ENCODE measurements at regions not wholly inside any gene's neighbourhood (a gene's known extent, or its start where the extent isn't known, plus 50 kb on each side); places are given as distances from the start of the nearest gene placed in this dataset.
"Not testable (repeated sequence)": the region's sequence is repeated elsewhere in the genome, so short reads cannot be mapped to it uniquely, and the experiment has no call there.

DNA sequence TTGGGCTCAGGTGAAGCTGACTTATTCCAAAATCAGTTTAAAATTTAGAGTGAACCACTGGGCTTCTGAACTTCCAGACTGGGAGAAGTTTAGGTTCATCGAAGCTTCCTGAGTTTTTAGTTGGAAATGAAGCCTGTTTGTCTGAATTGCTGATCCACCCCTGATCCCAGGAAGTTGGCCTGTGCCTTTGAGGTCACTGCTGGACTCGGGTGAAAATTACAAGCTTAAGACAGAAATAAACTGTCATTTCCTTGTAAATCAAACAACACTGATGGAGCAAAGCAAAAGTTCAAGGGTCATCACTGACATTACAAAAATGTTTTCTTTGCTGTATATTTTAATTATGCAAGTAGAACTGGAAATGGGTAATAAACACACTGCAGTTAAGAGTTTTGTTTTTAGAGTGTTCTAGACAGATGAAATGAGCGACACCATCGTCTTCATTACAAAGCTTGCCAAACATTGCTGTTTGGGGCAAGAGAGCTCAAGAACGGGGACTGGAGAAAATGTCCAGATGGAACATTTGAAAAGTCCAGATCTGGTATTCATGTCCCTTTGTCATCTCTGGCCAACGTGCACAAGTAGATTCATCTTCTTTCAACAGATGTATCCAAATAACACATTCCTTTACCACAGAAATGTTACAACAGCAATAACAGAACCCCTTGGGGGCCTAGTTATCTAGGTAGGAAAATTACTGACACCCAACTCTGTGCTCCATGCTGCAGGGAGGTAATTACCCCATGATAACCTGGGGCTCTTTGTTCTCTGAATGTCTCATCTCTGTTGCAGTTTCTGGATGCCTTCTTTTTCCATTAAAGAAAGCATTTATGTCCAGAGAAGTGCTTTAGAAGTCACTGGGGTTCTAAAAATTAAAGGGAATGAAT lies 142.4 kb upstream of the ERCC6L2 start:
- DNase-seq (ENCODE audit: low read depth in 1 of 2, low spot score in 1 of 2) = no peak

- no peak for DNase-seq (ENCODE audit: low read depth in 1 of 2, low spot score in 1 of 2)
These were observed 143.6 kb upstream of the ERCC6L2 start for GRCh38 chr9:95731876-95732275.

DNA sequence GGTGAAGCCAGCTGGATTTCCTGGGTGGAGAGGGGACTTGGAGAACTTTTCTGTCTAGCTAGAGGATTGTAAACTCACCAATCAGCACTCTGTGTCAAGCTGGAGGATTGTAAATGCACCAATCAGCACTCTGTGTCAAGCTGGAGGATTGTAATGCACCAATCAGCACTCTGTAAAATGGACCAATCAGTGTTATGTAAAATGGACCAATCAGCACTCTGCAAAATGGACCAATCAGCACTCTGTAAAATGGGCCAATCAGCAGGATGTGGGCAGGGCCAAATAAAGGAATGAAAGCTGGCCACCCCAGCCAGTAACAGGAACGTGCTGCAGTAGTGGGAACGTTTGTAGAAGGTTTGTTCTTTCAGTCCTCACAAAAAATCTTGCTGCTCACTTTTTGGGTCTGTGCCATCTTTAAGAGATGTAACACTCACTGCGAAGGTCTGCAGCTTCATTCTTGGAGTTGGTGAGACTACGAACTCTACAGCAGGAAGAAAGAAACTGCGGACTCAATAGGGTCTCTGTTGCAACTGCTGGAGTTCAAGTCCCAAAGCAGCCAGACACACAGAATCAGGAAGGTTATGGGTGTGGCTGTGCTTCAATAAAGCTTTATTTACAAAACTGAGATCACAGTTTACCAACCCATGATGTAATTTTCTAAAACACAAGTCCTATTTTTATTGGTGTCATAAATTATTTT lies 145.7 kb upstream of the ERCC6L2 start:
- DNase-seq (ENCODE audit: low read depth in 1 of 2, low spot score in 1 of 2) = no peak

DNA sequence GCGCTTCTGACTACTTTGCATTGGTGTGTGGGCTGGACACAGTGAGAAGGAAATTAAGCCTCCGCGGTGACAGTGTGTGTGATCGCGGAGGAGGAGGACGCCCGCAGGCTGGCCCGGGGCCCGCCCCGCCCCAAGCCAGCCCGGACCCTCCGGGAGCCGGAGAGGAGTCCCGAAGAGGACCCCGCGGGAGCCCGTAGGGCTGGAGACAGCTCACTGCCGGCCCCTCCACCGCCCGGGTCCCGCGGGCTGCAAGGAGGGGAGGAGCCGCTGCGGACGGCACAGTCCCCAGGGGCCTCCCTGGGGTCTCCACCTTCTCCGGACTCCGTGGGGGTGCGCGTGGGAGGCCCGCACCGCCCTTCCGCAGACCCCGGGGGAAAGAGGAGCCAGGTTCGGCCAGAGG lies 146.4 kb upstream of the ERCC6L2 start:
- no peak for DNase-seq (ENCODE audit: low read depth in 1 of 2, low spot score in 1 of 2)

GRCh38 chr9:95727947-95728520 lies 147.5 kb upstream of the ERCC6L2 start:
- no peak for DNase-seq (ENCODE audit: low read depth in 1 of 2, low spot score in 1 of 2)

- DNase-seq (ENCODE audit: low read depth in 1 of 2, low spot score in 1 of 2) = no peak
These were observed 148.7 kb upstream of the ERCC6L2 start for GRCh38 chr9:95726756-95727155.

GRCh38 chr9:95725045-95725444 lies 150.4 kb upstream of the ERCC6L2 start:
- DNase-seq (ENCODE audit: low read depth in 1 of 2, low spot score in 1 of 2) = peak in 1 of 2 donors; percentile 20

- peak in 1 of 2 donors; percentile 61 for DNase-seq (ENCODE audit: low read depth in 1 of 2, low spot score in 1 of 2)
These were observed 151.1 kb upstream of the ERCC6L2 start for GRCh38 chr9:95724253-95724991.

- no peak for DNase-seq (ENCODE audit: low read depth in 1 of 2, low spot score in 1 of 2)
These were observed 153.3 kb upstream of the ERCC6L2 start for GRCh38 chr9:95722141-95722540.

- no peak for DNase-seq (ENCODE audit: low read depth in 1 of 2, low spot score in 1 of 2)
These were observed 154.4 kb upstream of the ERCC6L2 start for GRCh38 chr9:95721061-95721531.

GRCh38 chr9:95720496-95720895 lies 155.0 kb upstream of the ERCC6L2 start:
- DNase-seq (ENCODE audit: low read depth in 1 of 2, low spot score in 1 of 2) = no peak

GRCh38 chr9:95719354-95719753 lies 156.1 kb upstream of the ERCC6L2 start:
- DNase-seq (ENCODE audit: low read depth in 1 of 2, low spot score in 1 of 2) = no peak

GRCh38 chr9:95718263-95718662 lies 157.2 kb upstream of the ERCC6L2 start:
- DNase-seq (ENCODE audit: low read depth in 1 of 2, low spot score in 1 of 2) = no peak

- no peak for DNase-seq (ENCODE audit: low read depth in 1 of 2, low spot score in 1 of 2)
These were observed 159.5 kb upstream of the ERCC6L2 start for GRCh38 chr9:95715868-95716435.

- no peak for DNase-seq (ENCODE audit: low read depth in 1 of 2, low spot score in 1 of 2)
These were observed 165.0 kb upstream of the ERCC6L2 start for GRCh38 chr9:95710446-95710845.

- DNase-seq (ENCODE audit: low read depth in 1 of 2, low spot score in 1 of 2) = no peak
These were observed 178.8 kb upstream of the ERCC6L2 start for GRCh38 chr9:95696701-95697100.

DNA sequence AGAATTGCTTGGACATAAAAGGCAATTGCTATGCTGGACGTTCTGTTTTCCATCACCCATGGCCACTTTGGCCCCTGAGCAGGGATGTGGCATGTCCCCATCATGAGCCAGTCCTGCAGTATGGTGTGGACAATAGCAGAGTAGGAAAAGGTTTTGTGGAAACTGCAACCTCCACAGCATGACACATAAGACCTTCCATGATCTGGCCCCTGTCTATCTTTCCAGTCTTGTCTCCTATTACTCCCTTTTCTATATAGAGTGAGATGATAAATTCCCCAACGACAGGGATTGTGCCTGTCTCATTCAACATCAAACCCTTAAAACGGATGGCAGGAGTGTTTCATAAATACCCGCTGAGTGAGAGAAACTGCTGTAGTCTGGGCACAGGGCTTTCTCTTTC lies 174.7 kb upstream of the PTCH1 start:
- DNase-seq (ENCODE audit: low read depth in 1 of 2, low spot score in 1 of 2) = no peak

GRCh38 chr9:95689669-95690068 lies 172.9 kb upstream of the PTCH1 start:
- DNase-seq (ENCODE audit: low read depth in 1 of 2, low spot score in 1 of 2) = no peak

DNA sequence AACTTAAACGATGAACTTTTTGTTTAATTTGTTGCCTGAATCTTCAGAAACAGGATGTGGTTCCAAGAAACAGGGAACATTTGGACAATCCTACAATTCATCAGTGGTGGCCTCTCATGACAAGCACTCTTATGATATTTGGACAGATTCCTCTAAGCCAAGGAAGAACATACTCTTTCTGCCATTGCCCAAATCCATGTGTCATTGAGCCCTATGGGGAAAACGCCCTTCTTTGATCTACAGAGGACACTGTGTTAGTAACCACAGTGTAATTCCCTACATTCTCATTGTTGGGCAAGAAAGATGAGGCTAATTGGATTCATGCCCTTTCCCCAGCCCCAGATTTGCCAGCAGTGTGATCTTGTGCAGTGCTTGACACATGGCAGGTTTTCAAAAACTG lies 167.7 kb upstream of the PTCH1 start:
- DNase-seq (ENCODE audit: low read depth in 1 of 2, low spot score in 1 of 2) = no peak

- DNase-seq (ENCODE audit: low read depth in 1 of 2, low spot score in 1 of 2) = not testable (repeated sequence)
These were observed 163.5 kb upstream of the PTCH1 start for GRCh38 chr9:95680306-95680705.

GRCh38 chr9:95679874-95680273 lies 163.1 kb upstream of the PTCH1 start:
- no peak for DNase-seq (ENCODE audit: low read depth in 1 of 2, low spot score in 1 of 2)
